Renal cortical epithelial cell (primary cell): ENCODE measurements at regions not wholly inside any gene's neighbourhood (a gene's known extent, or its start where the extent isn't known, plus 50 kb on each side); places are given as distances from the start of the nearest gene placed in this dataset.
"Not testable (repeated sequence)": the region's sequence is repeated elsewhere in the genome, so short reads cannot be mapped to it uniquely, and the experiment has no call there.

Experiments
- DNase-seq: peaks from one replicate; pipeline ENCODE4 v3.0.0-alpha.2; 2011; ENCODE audit warnings: low read depth

GRCh38 chr19:31037286-31037980 is 311.8 kb downstream of the TSHZ3 start:
- DNase-seq: no peak

DNA sequence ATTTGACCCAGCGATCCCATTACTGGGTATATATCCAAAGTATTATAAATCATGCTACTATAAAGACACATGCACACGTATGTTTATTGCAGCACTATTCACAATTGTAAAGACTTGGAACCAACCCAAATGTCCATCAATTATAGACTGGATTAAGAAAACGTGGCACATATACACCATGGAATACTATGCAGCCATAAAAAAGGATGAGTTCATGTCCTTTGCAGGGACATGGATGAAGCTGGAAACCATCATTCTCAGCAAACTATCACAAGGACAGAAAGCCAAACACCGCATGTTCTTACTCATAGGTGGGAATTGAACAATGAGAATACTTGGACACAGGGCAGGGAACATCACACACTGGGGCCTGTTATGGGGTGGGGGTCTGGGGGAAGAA is 317.8 kb downstream of the TSHZ3 start:
- DNase-seq: not testable (repeated sequence)

DNA sequence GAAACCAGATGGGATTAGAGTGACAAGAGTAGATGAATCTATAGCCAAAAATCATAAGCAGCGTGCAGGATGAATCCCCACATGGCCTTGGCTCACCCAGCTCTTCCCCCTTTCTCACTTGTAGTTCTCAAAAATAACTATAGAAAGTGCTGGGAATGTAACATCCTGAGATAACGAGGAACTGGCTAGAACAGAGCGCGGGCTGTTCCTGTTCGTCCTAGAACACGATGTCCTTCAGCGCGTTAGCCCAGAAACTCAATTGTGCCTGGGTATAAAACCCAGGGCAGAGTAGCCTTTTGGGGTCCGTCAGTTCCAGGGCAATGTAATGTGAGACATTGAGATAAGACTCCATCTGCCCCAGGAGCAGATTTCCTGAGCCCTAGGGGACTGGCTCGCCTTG is 326.2 kb downstream of the TSHZ3 start:
- DNase-seq: no peak

DNA sequence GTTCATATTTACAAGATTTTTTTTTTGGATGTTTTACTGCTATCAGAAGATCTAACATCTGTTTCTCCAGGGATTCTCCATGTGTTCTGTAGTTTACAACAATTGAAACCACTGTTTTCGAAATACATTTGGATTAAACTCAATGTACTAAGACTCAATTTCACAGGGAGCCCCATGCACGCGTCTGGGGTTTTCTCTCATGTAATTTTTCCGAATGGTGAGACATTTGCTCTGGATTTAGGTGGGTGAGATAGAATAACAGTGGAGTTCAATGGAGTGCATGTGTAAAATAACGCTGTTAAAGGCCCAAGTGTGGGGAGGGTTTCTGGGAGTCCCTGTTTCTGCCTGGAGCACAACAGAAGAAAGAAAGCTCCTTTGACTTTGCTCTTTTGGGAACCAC is 330.3 kb downstream of the TSHZ3 start:
- DNase-seq: no peak

DNA sequence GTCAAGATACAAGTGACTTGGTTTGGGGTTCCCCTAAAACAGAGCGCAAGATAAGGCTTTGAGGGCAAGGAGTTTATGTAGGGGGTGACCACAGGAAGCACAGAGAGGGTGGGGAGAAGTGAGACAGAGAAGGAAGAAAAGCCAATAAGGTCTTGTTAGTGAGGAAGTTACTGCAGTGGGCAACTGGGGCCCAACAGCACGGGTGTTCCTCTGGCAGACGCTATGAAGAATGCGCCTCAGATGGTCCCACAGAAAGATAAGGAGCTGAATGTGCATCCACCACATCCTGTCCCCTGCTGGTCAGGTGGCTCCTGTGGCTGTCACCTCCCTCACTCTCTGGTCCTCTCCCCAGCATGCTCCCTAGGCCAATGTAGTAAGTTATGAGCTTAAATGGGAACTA is 333.5 kb downstream of the TSHZ3 start:
- DNase-seq: no peak

DNA sequence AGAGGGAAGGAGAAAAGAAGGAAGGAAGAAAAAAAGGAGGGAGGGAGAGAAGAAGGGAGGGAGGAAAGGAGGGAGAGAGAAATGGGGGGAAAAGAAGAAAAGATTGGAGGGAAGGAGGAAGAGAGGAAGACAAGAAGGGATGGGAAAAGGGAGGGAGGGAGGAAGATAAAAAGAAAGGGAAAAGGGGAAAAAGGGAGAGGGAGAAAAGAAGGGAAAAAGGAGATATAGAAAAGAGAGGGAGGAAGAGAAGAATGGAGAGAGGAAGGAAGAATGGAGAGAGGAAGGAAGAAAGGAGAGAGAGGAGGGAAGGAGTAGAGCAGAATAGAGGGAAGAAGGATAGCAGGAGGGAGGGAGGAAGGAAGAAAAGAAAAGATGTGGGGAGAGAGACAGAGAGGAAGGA is 334.6 kb downstream of the TSHZ3 start:
- DNase-seq: no peak

GRCh38 chr19:31013384-31014020 is 335.7 kb downstream of the TSHZ3 start:
- DNase-seq: no peak

DNA sequence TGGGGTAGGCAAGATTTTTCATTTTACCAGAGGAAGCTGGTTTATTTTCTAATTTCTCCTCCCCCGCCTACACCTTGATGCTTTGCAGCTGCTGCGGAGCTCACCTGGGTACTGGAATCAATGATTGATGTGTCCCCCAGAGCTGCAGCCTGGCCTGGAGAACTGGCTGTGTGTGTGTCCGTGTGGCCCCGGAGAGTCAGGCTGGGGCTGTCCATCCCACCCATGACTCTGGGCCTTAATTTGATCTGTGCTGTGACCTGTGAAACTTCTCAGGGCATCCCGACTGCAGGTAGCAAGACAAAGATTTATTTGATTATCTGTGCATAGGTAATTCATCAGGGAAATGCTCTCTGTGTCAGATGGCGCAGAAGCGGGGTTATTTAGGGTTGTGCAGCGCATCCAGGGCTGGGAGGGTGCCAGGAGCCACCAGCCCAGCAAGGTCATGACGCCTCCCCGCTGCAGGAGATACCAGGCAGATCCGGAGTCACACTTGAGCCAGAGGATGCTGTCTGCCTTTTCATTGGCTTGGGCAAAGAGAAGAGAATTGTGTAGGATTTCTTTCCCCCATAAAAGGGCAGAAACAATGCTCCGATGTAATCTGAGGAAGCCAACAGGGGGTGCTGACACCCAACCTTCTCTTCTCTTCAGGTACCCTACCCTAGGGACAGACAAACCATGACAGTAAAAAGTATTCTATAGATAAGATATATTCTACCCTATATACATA is 346.6 kb downstream of the TSHZ3 start:
- DNase-seq: no peak

GRCh38 chr19:31001991-31002390 is 347.2 kb downstream of the TSHZ3 start:
- no peak for DNase-seq

DNA sequence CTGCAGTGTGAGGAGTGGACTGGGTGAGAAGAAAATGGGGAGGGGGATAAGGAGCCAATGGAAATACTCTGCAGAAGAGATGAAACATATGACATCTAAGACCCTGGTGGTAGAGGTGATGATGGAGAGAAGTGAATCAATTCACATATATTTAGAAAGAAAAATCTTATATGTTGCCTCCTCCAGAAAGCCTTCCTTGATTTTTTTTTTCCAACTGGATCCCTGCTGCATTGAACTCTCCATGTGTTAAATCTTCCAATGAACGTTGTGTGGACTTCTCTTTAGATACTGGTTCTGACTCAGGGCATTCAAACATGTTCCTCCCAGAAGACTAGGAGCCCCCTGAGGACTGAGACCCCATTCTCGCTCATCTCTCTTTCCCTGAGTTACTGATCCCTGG is 348.3 kb downstream of the TSHZ3 start:
- no peak for DNase-seq

DNA sequence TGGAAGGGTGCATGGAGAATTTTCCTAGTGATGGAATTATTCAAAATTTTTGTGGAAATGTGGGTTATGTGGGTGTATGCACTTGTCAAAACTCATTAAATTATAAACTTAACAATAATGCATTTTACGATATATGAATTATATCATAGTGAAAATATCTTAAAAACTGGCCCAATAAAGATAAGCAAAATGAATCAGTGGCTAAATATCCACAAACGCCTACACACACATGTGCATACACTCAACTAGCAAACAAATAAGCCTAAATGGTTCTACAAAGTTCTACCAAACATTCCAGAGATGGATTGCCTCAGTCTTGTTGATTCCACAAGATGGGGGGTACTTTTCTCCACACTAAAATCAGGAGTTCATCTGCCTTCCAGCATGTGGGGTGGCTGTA is 349.5 kb downstream of the TSHZ3 start:
- DNase-seq: no peak

DNA sequence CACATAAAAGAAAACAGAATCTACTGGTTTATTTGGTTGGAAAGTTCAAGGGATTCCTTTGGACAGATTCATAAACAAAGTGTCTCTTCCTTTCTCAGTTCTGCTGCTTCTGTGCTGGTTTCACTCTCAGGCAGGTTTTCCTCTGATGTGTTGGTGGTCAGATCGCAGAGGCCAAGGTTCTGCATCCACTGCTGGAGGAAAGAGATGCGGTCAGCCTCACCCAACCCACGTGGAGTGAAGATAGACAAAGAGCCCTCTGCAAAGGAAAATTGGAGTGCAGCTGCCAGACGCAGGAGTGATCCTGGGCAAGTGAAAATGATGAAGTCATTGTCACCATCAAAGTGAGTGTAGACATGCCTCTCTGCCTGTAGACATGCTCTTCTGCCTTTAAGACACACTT is 352.0 kb downstream of the TSHZ3 start:
- no peak for DNase-seq

- DNase-seq: no peak
Observed at GRCh38 chr19:30978639-30979038, 370.6 kb downstream of the TSHZ3 start.

- DNase-seq: no peak
Observed at GRCh38 chr19:30969591-30969990, 379.6 kb downstream of the TSHZ3 start.

DNA sequence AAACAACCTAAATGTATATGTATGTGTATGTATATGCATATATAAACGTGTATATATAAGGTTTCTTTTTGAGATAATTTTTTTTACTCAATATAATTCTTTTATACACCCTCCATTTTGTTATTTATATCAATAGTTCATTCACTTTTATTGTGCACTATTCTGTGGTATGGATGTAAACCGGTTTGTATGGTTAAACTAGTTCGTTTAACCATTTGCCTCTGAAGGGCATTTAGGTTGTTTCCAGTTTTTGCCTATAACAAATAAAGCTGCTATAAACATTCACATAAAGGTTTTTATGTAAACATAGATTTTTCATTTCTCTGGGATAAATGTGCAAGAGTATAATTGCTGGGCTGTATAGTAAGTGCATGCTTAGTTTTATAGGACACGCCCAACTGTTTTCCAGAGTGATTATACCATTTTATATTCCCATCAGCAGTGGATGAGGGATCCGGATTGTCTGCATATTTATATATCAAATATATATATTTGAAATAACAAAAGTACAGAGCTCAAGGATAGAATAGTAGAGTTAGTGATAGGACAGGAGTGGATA is 380.3 kb downstream of the TSHZ3 start:
- DNase-seq: no peak

- no peak for DNase-seq
Observed at GRCh38 chr19:30968210-30968609, 381.0 kb downstream of the TSHZ3 start.

- DNase-seq: no peak
Observed at GRCh38 chr19:30966486-30966885, 382.8 kb downstream of the TSHZ3 start.

GRCh38 chr19:30959011-30959410 is 390.2 kb downstream of the TSHZ3 start:
- no peak for DNase-seq

- no peak for DNase-seq
Observed at GRCh38 chr19:30955112-30956104, 393.8 kb downstream of the TSHZ3 start.

DNA sequence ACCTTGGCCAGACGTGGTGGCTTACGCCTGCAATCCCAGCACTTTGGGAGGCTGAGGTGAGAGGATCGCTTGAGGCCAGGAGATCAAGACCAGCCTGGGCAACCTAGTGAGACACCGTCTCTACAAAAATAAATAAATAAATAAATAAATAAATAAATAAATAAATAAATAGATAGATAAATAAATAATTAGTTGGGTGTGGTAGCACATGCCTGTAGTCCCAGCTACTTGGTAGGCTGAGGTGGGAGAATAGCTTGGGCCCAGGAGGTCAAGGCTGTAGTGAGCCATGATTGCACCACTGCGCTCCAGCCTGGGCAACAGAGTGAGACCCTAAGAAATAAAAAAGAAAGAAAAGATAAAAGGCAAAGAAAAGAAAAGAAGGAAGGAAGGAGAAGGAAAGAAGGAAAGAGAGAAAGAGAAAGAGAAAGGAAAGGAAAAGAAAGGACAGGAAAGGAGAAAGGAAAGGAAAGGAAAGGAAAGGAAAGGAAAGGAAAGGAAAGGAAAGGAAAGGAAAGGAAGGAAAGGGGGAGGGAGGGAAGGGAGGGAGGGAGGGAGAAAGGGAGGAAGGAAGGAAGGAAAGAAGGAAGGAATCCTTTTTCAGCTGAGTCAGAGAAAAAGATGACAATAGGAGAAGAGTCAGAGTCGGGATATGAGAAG is 404.8 kb downstream of the TSHZ3 start:
- not testable (repeated sequence) for DNase-seq
